SU-DHL-6 (cell line): ENCODE measurements at regions not wholly inside any gene's neighbourhood (a gene's known extent, or its start where the extent isn't known, plus 50 kb on each side); places are given as distances from the start of the nearest gene placed in this dataset.

Experiments used
- H2AFZ ChIP-seq: fragments of 200-600 bp; sonication (generic); 2 replicates; pipeline ENCODE4 v1.6.1; 2014; ENCODE audit warnings: low read depth, mild to moderate bottlenecking, moderate library complexity, mixed read lengths, antibody characterized with exemption, low read length; ENCODE audit not compliant: severe bottlenecking
- H3F3A ChIP-seq: fragments of 200-600 bp; shearing (Covaris generic); 2 replicates; pipeline ENCODE4 v1.6.0; 2016; ENCODE audit warnings: antibody characterized with exemption, mild to moderate bottlenecking; ENCODE audit not compliant: insufficient read depth
- H3K27ac ChIP-seq: fragments of 200-600 bp; sonication (generic); 2 replicates; pipeline ENCODE4 v1.5.1; 2016; ENCODE audit warnings: low read depth, mild to moderate bottlenecking, low read length, moderate library complexity, mixed read lengths
- H3K27me3 ChIP-seq: fragments of 200-600 bp; sonication (generic), shearing (Covaris generic); 2 replicates; pipeline ENCODE4 v1.6.0; 2014; ENCODE audit warnings: mild to moderate bottlenecking, low read length
- H3K36me3 ChIP-seq: fragments of 200-600 bp; sonication (generic); 2 replicates; pipeline ENCODE4 v1.6.1; 2014; ENCODE audit warnings: mild to moderate bottlenecking, low read length, mixed read lengths
- H3K4me2 ChIP-seq: fragments of 300-600, 200-600 bp; shearing (Covaris generic), sonication (generic); 2 replicates; pipeline ENCODE4 v1.6.0; 2014; ENCODE audit warnings: low read length, low read depth, mild to moderate bottlenecking; ENCODE audit not compliant: poor library complexity, severe bottlenecking
- H3K4me3 ChIP-seq: fragments of 200-600 bp; sonication (generic); 2 replicates; pipeline ENCODE4 v1.5.1; 2014; ENCODE audit warnings: antibody characterized with exemption, low read length, mild to moderate bottlenecking, mixed read lengths; ENCODE audit not compliant: insufficient read depth, poor library complexity, severe bottlenecking
- H3K79me2 ChIP-seq: fragments of 200-600 bp; sonication (generic); 2 replicates; pipeline ENCODE4 v1.6.1; 2014; ENCODE audit warnings: mild to moderate bottlenecking, low read length, moderate library complexity; ENCODE audit not compliant: insufficient read depth
- H3K9ac ChIP-seq: fragments of 200-600 bp; sonication (generic); 2 replicates; pipeline ENCODE4 v1.7.0; 2014; ENCODE audit warnings: mild to moderate bottlenecking, low read length
- H3K9me2 ChIP-seq: fragments of 200-600 bp; sonication (generic); replicated peaks from 2 replicates; pipeline ENCODE4 v1.6.1; 2014; ENCODE audit warnings: low read length; ENCODE audit not compliant: insufficient read depth
- H3K9me3 ChIP-seq: fragments of 200-600 bp; sonication (generic); 2 replicates; pipeline ENCODE4 v1.6.1; 2014; ENCODE audit warnings: low read length, mixed read lengths; ENCODE audit not compliant: insufficient read depth
- H4K20me1 ChIP-seq: fragments of 200-600 bp; sonication (generic); 2 replicates; pipeline ENCODE4 v1.6.1; 2014; ENCODE audit warnings: low read depth, mild to moderate bottlenecking, antibody characterized with exemption, low read length, moderate library complexity, mixed read lengths
- EZH2phosphoT487 ChIP-seq: fragments of 200-600 bp; sonication (generic), shearing (Covaris generic); conservative IDR thresholded peaks from 2 replicates; pipeline ENCODE4 v1.6.1; 2018; ENCODE audit warnings: mild to moderate bottlenecking, antibody characterized with exemption, low read length, moderate library complexity, mixed read lengths
- TF ChIP-seq, protein P1 (sequence below): fragments of 200-600 bp; sonication (generic); IDR thresholded peaks from one replicate; pipeline ENCODE4 v1.5.1; 2017; ENCODE audit warnings: antibody characterized with exemption, mild to moderate bottlenecking, low read length, moderate library complexity; ENCODE audit not compliant: insufficient read depth, poor library complexity, severe bottlenecking

- no peak overlapping the region for H3K4me3 ChIP-seq
- TF ChIP-seq EZH2phosphoT487, result no peak
- TF ChIP-seq, protein P1, sequence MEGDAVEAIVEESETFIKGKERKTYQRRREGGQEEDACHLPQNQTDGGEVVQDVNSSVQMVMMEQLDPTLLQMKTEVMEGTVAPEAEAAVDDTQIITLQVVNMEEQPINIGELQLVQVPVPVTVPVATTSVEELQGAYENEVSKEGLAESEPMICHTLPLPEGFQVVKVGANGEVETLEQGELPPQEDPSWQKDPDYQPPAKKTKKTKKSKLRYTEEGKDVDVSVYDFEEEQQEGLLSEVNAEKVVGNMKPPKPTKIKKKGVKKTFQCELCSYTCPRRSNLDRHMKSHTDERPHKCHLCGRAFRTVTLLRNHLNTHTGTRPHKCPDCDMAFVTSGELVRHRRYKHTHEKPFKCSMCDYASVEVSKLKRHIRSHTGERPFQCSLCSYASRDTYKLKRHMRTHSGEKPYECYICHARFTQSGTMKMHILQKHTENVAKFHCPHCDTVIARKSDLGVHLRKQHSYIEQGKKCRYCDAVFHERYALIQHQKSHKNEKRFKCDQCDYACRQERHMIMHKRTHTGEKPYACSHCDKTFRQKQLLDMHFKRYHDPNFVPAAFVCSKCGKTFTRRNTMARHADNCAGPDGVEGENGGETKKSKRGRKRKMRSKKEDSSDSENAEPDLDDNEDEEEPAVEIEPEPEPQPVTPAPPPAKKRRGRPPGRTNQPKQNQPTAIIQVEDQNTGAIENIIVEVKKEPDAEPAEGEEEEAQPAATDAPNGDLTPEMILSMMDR, result no peak
- no peaks in the 10 kb centered on the region for H3K9me3 ChIP-seq
- H3K36me3 ChIP-seq, result no peaks in the 10 kb centered on the region
- no peak overlapping the region for H2AFZ ChIP-seq
- H3K27me3 ChIP-seq, result no peaks in the 10 kb centered on the region
- H3F3A ChIP-seq, result no peaks in the 10 kb centered on the region
- no peak overlapping the region for H3K27ac ChIP-seq
- H4K20me1 ChIP-seq, result no peaks in the 10 kb centered on the region
- no peaks in the 10 kb centered on the region for H3K9me2 ChIP-seq
- H3K9ac ChIP-seq, result no peak overlapping the region
- H3K4me2 ChIP-seq, result no peak overlapping the region
- no peaks in the 10 kb centered on the region for H3K79me2 ChIP-seq
Observed at GRCh38 chr6:92160226-92160625, 1259.1 kb downstream of the EPHA7 start.

GRCh38 chr6:92159046-92159445, 1260.3 kb downstream of the EPHA7 start:
- H3K9me2 ChIP-seq, result no peaks in the 10 kb centered on the region
- H3F3A ChIP-seq, result no peaks in the 10 kb centered on the region
- H3K36me3 ChIP-seq, result no peaks in the 10 kb centered on the region
- H3K4me3 ChIP-seq, result no peak overlapping the region
- no peak overlapping the region for H3K27ac ChIP-seq
- H3K27me3 ChIP-seq, result no peaks in the 10 kb centered on the region
- H3K79me2 ChIP-seq, result no peaks in the 10 kb centered on the region
- H4K20me1 ChIP-seq, result no peaks in the 10 kb centered on the region
- H2AFZ ChIP-seq, result no peak overlapping the region
- no peak overlapping the region for H3K4me2 ChIP-seq
- no peak overlapping the region for H3K9ac ChIP-seq
- TF ChIP-seq, protein P1, result no peak
- no peak for TF ChIP-seq EZH2phosphoT487
- H3K9me3 ChIP-seq, result no peaks in the 10 kb centered on the region

DNA sequence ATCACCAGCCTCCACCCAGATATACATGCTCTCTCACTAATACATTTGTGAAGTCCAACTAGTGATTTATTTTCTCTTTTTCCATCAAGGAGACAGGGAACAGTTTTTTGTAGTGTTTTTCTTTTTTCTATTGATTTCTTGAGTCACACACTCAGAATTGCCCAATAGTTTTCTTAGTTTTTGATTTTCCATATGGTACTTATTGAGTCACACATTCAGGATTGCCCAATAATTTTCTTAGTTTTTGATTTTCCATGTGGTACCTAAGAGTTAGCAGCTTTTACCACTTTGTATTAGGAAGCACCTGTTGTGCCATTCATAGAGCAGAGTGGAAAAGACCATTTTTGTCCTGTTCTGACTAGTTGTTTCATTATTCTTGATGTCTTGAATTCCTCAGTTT, 1268.8 kb downstream of the EPHA7 start:
- no peaks in the 10 kb centered on the region for H3K27me3 ChIP-seq
- no peak overlapping the region for H3K4me2 ChIP-seq
- H3K36me3 ChIP-seq, result no peaks in the 10 kb centered on the region
- no peak overlapping the region for H2AFZ ChIP-seq
- H3K9ac ChIP-seq, result no peak overlapping the region
- H3K27ac ChIP-seq, result no peak overlapping the region
- no peaks in the 10 kb centered on the region for H3K9me3 ChIP-seq
- no peaks in the 10 kb centered on the region for H3K79me2 ChIP-seq
- H3K4me3 ChIP-seq, result no peak overlapping the region
- TF ChIP-seq EZH2phosphoT487, result no peak
- TF ChIP-seq, protein P1, result no peak
- H3F3A ChIP-seq, result no peaks in the 10 kb centered on the region
- no peaks in the 10 kb centered on the region for H3K9me2 ChIP-seq
- no peaks in the 10 kb centered on the region for H4K20me1 ChIP-seq

DNA sequence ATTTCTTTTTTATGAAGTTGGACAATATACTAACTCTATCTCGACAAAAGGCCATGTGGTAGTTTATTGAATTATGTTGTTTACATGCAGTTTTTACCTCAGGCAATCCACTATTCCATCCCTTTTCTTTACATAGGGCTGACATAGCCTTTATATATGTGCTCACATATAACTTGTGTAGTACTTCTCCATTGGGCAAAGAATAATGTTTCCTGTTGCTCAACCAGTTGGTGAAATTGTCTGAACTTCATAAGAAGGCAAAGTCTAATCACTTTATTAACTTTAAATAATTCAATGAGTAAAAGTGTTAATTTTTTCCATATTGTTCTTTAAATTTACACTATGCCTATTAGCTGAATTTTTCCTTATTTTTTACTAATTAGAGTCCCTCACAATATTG, 1272.1 kb downstream of the EPHA7 start:
- H3K9me3 ChIP-seq, result no peaks in the 10 kb centered on the region
- TF ChIP-seq, protein P1, result no peak
- no peak for TF ChIP-seq EZH2phosphoT487
- no peak overlapping the region for H2AFZ ChIP-seq
- H3K4me2 ChIP-seq, result no peak overlapping the region
- no peak overlapping the region for H3K27ac ChIP-seq
- no peaks in the 10 kb centered on the region for H4K20me1 ChIP-seq
- H3K36me3 ChIP-seq, result no peaks in the 10 kb centered on the region
- no peaks in the 10 kb centered on the region for H3K9me2 ChIP-seq
- no peak overlapping the region for H3K4me3 ChIP-seq
- H3K79me2 ChIP-seq, result no peaks in the 10 kb centered on the region
- no peaks in the 10 kb centered on the region for H3F3A ChIP-seq
- H3K27me3 ChIP-seq, result no peaks in the 10 kb centered on the region
- H3K9ac ChIP-seq, result no peak overlapping the region
